ENCODE measurements at regions not wholly inside any gene's neighbourhood (a gene's known extent, or its start where the extent isn't known, plus 50 kb on each side); places are given as distances from the start of the nearest gene placed in this dataset.

DNA sequence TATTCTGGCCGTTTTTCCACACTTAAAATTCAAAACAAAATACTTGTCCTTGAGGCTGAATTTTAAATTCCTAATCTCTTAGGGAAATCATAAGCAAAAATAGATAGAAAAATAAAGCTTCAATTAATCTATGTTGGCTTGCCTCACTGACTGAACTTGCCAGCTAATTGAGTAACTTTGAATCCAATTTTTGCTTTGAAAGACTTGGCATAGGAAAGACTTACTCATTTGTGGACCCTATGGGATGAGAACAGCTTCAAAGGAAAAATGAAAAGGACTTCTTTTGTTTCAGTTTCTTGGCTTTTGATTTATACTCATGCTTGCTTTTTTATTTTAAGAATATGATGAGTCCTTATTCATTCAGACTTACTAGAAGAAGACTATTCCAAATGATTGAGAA is 370.7 kb upstream of the RARB start:
- H3K36me3 ChIP-seq (ENCODE audit: control insufficient read depth, insufficient read depth, low read length): no peaks in the 10 kb centered on the region
- in situ Hi-C loops (cut with HindIII; ENCODE audit: low pct_unique_long_range_greater_than_20kb, low sequenced_read_pairs): no loop called here
- ATAC-seq (no peak), DNase-seq (ENCODE audit: low read depth, low spot score) (no peak)
- TF ChIP-seq POLR2AphosphoS5 (IDR thresholded peaks at IDR 0.05; ENCODE audit: low read depth, low read length) (no peak), TCF7L2 (IDR thresholded peaks at IDR 0.05; ENCODE audit: low read depth, low read length) (no peak), SIN3A (IDR thresholded peaks at IDR 0.05; ENCODE audit: borderline replicate concordance, insufficient read depth, low read depth, low read length) (no peak)
- TF ChIP-seq, protein P1, sequence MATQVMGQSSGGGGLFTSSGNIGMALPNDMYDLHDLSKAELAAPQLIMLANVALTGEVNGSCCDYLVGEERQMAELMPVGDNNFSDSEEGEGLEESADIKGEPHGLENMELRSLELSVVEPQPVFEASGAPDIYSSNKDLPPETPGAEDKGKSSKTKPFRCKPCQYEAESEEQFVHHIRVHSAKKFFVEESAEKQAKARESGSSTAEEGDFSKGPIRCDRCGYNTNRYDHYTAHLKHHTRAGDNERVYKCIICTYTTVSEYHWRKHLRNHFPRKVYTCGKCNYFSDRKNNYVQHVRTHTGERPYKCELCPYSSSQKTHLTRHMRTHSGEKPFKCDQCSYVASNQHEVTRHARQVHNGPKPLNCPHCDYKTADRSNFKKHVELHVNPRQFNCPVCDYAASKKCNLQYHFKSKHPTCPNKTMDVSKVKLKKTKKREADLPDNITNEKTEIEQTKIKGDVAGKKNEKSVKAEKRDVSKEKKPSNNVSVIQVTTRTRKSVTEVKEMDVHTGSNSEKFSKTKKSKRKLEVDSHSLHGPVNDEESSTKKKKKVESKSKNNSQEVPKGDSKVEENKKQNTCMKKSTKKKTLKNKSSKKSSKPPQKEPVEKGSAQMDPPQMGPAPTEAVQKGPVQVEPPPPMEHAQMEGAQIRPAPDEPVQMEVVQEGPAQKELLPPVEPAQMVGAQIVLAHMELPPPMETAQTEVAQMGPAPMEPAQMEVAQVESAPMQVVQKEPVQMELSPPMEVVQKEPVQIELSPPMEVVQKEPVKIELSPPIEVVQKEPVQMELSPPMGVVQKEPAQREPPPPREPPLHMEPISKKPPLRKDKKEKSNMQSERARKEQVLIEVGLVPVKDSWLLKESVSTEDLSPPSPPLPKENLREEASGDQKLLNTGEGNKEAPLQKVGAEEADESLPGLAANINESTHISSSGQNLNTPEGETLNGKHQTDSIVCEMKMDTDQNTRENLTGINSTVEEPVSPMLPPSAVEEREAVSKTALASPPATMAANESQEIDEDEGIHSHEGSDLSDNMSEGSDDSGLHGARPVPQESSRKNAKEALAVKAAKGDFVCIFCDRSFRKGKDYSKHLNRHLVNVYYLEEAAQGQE (IDR thresholded peaks at IDR 0.05; ENCODE audit: insufficient read depth in 1 of 2, low read depth in 2 of 2, low read length in 1 of 2): no peak
- TF ChIP-seq, protein P2, sequence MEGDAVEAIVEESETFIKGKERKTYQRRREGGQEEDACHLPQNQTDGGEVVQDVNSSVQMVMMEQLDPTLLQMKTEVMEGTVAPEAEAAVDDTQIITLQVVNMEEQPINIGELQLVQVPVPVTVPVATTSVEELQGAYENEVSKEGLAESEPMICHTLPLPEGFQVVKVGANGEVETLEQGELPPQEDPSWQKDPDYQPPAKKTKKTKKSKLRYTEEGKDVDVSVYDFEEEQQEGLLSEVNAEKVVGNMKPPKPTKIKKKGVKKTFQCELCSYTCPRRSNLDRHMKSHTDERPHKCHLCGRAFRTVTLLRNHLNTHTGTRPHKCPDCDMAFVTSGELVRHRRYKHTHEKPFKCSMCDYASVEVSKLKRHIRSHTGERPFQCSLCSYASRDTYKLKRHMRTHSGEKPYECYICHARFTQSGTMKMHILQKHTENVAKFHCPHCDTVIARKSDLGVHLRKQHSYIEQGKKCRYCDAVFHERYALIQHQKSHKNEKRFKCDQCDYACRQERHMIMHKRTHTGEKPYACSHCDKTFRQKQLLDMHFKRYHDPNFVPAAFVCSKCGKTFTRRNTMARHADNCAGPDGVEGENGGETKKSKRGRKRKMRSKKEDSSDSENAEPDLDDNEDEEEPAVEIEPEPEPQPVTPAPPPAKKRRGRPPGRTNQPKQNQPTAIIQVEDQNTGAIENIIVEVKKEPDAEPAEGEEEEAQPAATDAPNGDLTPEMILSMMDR (IDR thresholded peaks at IDR 0.05): no peak
- no peaks in the 10 kb centered on the region for H3K9me3 ChIP-seq (ENCODE audit: control insufficient read depth, insufficient read depth, low read depth, low read length)
- H3K27ac ChIP-seq (ENCODE audit: low read length): no peak overlapping the region
- ChIA-PET CTCF (no interaction called here), POLR2A (no interaction called here)
- H3K27me3 ChIP-seq (ENCODE audit: control insufficient read depth, insufficient read depth, low read length): no peaks in the 10 kb centered on the region
- H3K4me3 ChIP-seq (ENCODE audit: low read depth in 2 of 2, low read length in 2 of 2): no peak overlapping the region
- BruUV-seq (replicated peaks): no TSS peak
- intact Hi-C loops (cut with micrococcal nuclease; ENCODE audit: unreplicated experiment): no loop called here
- H3K4me1 ChIP-seq (ENCODE audit: control insufficient read depth, insufficient read depth, low read length): no peaks in the 10 kb centered on the region

DNA sequence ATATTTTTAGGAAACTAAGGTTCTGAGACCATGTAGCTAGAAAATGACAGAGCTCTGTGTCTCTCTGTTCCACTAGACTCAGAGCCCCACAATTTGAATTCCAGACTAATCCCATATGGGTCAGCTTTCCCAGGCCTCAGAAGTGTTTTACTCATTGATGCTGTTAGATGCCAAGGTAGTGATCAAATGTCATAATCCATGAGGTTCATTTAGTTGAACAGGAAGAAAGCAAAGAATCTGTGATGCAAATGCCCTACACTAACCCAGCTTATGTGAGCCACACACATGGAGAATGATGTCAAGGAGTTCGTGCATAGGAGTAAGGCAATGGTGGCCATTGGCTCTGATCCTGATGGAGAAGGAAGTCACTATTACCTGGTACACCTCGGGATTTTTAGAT is 363.4 kb upstream of the RARB start:
- in situ Hi-C loops (cut with HindIII; ENCODE audit: low pct_unique_long_range_greater_than_20kb, low sequenced_read_pairs) (no loop called here), intact Hi-C loops (cut with micrococcal nuclease; ENCODE audit: unreplicated experiment) (no loop called here)
- Histone ChIP-seq H3K27ac (ENCODE audit: low read length) (no peak overlapping the region), H3K27me3 (ENCODE audit: control insufficient read depth, insufficient read depth, low read length) (no peaks in the 10 kb centered on the region), H3K9me3 (ENCODE audit: control insufficient read depth, insufficient read depth, low read depth, low read length) (no peaks in the 10 kb centered on the region), H3K4me3 (ENCODE audit: low read depth in 2 of 2, low read length in 2 of 2) (no peak overlapping the region), H3K4me1 (ENCODE audit: control insufficient read depth, insufficient read depth, low read length) (no peaks in the 10 kb centered on the region), H3K36me3 (ENCODE audit: control insufficient read depth, insufficient read depth, low read length) (no peaks in the 10 kb centered on the region; the same call in 1 of the 2 replicates)
- ChIA-PET CTCF (no interaction called here), POLR2A (no interaction called here)
- no peak for DNase-seq (ENCODE audit: low read depth, low spot score)
- no TSS peak for BruUV-seq (replicated peaks)
- no peak for ATAC-seq
- TF ChIP-seq POLR2AphosphoS5 (IDR thresholded peaks at IDR 0.05; ENCODE audit: low read depth, low read length) (no peak), TCF7L2 (IDR thresholded peaks at IDR 0.05; ENCODE audit: low read depth, low read length) (no peak), SIN3A (IDR thresholded peaks at IDR 0.05; ENCODE audit: borderline replicate concordance, insufficient read depth, low read depth, low read length) (no peak)
- TF ChIP-seq, protein P2 (IDR thresholded peaks at IDR 0.05): no peak
- TF ChIP-seq, protein P1 (IDR thresholded peaks at IDR 0.05; ENCODE audit: insufficient read depth in 1 of 2, low read depth in 2 of 2, low read length in 1 of 2): no peak
